ENCODE measurements at regions not wholly inside any gene's neighbourhood (a gene's known extent, or its start where the extent isn't known, plus 50 kb on each side); places are given as distances from the start of the nearest gene placed in this dataset.

DNA sequence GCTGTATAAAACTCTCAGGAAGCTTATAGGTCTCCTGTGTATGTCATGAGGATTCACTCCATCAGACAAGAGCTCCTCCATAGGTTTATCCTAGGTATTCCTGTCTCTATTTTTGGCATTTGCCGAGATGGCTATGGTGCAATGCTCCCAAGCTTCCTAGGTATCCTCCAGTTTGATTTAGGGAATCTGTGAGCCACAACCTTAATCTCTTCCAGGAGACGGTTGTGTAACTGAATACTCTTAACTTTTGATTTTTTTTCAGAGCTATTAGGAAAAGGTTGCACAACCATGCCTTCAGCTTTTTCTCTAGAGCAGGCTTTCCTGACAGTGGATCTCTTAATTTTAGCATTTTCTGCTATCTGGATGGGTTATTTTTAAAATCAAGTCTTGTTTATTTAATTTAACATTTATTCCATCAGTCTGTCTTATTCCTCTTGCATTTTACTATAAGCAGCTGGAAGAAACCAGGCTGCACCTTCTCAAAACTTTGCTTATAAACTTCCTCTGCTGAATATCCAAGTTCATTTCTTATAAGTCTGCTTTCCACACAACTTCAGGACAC is 69.4 kb upstream of the BACE2 start:
- no peak overlapping the region for H3K27ac ChIP-seq (ENCODE audit: low read length)
- H3F3A ChIP-seq (ENCODE audit: insufficient read depth, low read length, poor library complexity, severe bottlenecking): no peaks in the 10 kb centered on the region
- no peak overlapping the region for H3K4me2 ChIP-seq (ENCODE audit: low read length)
- TF ChIP-seq, protein P1, sequence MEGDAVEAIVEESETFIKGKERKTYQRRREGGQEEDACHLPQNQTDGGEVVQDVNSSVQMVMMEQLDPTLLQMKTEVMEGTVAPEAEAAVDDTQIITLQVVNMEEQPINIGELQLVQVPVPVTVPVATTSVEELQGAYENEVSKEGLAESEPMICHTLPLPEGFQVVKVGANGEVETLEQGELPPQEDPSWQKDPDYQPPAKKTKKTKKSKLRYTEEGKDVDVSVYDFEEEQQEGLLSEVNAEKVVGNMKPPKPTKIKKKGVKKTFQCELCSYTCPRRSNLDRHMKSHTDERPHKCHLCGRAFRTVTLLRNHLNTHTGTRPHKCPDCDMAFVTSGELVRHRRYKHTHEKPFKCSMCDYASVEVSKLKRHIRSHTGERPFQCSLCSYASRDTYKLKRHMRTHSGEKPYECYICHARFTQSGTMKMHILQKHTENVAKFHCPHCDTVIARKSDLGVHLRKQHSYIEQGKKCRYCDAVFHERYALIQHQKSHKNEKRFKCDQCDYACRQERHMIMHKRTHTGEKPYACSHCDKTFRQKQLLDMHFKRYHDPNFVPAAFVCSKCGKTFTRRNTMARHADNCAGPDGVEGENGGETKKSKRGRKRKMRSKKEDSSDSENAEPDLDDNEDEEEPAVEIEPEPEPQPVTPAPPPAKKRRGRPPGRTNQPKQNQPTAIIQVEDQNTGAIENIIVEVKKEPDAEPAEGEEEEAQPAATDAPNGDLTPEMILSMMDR (IDR thresholded peaks at IDR 0.05; ENCODE audit: poor library complexity, severe bottlenecking): no peak
- no peak for TF ChIP-seq SMC3 (conservative IDR thresholded peaks at IDR 0.05; ENCODE audit: poor library complexity)
- TF ChIP-seq, protein P2, sequence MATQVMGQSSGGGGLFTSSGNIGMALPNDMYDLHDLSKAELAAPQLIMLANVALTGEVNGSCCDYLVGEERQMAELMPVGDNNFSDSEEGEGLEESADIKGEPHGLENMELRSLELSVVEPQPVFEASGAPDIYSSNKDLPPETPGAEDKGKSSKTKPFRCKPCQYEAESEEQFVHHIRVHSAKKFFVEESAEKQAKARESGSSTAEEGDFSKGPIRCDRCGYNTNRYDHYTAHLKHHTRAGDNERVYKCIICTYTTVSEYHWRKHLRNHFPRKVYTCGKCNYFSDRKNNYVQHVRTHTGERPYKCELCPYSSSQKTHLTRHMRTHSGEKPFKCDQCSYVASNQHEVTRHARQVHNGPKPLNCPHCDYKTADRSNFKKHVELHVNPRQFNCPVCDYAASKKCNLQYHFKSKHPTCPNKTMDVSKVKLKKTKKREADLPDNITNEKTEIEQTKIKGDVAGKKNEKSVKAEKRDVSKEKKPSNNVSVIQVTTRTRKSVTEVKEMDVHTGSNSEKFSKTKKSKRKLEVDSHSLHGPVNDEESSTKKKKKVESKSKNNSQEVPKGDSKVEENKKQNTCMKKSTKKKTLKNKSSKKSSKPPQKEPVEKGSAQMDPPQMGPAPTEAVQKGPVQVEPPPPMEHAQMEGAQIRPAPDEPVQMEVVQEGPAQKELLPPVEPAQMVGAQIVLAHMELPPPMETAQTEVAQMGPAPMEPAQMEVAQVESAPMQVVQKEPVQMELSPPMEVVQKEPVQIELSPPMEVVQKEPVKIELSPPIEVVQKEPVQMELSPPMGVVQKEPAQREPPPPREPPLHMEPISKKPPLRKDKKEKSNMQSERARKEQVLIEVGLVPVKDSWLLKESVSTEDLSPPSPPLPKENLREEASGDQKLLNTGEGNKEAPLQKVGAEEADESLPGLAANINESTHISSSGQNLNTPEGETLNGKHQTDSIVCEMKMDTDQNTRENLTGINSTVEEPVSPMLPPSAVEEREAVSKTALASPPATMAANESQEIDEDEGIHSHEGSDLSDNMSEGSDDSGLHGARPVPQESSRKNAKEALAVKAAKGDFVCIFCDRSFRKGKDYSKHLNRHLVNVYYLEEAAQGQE (IDR thresholded peaks at IDR 0.05; ENCODE audit: borderline replicate concordance): no peak
- TF ChIP-seq POLR2AphosphoS5 (IDR thresholded peaks at IDR 0.05): no peak
- TF ChIP-seq EP300 (conservative IDR thresholded peaks at IDR 0.05; ENCODE audit: poor library complexity, severe bottlenecking): no peak
- no peak for TF ChIP-seq TAF1 (IDR thresholded peaks at IDR 0.05; ENCODE audit: low read depth)
- no peak for TF ChIP-seq MXI1 (conservative IDR thresholded peaks at IDR 0.05; ENCODE audit: poor library complexity, severe bottlenecking)
- no peak for TF ChIP-seq RAD21 (conservative IDR thresholded peaks at IDR 0.05)
- TF ChIP-seq EZH2 (IDR thresholded peaks at IDR 0.05; ENCODE audit: borderline replicate concordance, insufficient read depth, low read length, poor library complexity, severe bottlenecking): no peak
- H2AFZ ChIP-seq (ENCODE audit: low read depth, low read length): no peak overlapping the region
- no peaks in the 10 kb centered on the region for H4K20me1 ChIP-seq (ENCODE audit: insufficient read depth)
- no peaks in the 10 kb centered on the region for H3K36me3 ChIP-seq (ENCODE audit: insufficient read depth, low read length)
- H3K9ac ChIP-seq (ENCODE audit: low read length): no peak overlapping the region
- H3K27me3 ChIP-seq (ENCODE audit: insufficient read depth, low read depth, low read length): no peaks in the 10 kb centered on the region
- no peak overlapping the region for H3K4me3 ChIP-seq (ENCODE audit: low read length)
- no peaks in the 10 kb centered on the region for H3K79me2 ChIP-seq (replicated peaks; ENCODE audit: insufficient read depth, low read length)
- no peaks in the 10 kb centered on the region for H3K9me3 ChIP-seq (ENCODE audit: low read length)
- H3K9me2 ChIP-seq (ENCODE audit: insufficient read depth, low read length): no peaks in the 10 kb centered on the region

DNA sequence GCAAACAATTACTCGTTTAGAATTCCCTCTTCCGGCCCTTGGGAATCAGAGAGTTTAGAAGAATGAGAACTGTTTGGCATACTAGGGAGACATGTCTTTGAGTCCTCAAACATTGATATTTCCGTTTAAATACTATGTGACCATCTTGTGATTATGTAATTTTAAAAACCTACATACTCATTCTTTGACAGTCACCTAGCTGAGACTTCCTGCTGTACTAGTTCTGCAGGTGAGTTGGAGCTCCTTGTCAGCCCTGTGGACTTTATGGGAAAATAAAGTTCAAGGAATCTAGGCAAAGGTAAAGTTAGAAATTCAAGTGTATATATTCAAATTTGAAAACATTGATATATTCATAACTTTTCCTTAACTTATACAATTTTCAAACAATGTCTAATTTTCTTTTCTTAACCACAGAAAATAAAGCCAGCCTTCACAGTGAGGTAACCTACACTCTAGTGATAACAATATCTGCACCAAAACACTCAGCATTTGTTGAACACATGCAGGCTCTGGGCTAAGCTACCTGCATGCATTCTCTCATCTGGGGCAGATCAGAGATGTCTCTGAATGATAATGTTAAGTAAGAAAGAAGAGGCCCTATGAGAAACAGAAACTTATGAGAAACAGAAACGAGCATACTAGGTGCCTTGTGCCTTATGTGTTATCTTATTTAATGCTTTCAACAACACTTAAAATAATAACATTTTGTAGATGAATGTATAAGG is 67.0 kb upstream of the BACE2 start:
- no peak overlapping the region for H2AFZ ChIP-seq (ENCODE audit: low read depth, low read length)
- no peak overlapping the region for H3K27ac ChIP-seq (ENCODE audit: low read length)
- H3F3A ChIP-seq (ENCODE audit: insufficient read depth, low read length, poor library complexity, severe bottlenecking): no peaks in the 10 kb centered on the region
- no peaks in the 10 kb centered on the region for H3K27me3 ChIP-seq (ENCODE audit: insufficient read depth, low read depth, low read length)
- H3K9me2 ChIP-seq (ENCODE audit: insufficient read depth, low read length): no peaks in the 10 kb centered on the region
- no peak overlapping the region for H3K4me2 ChIP-seq (ENCODE audit: low read length)
- H3K9ac ChIP-seq (ENCODE audit: low read length): no peak overlapping the region
- H3K79me2 ChIP-seq (replicated peaks; ENCODE audit: insufficient read depth, low read length): no peaks in the 10 kb centered on the region
- H3K36me3 ChIP-seq (ENCODE audit: insufficient read depth, low read length): no peaks in the 10 kb centered on the region
- no peak for TF ChIP-seq EP300 (conservative IDR thresholded peaks at IDR 0.05; ENCODE audit: poor library complexity, severe bottlenecking)
- TF ChIP-seq, protein P1 (IDR thresholded peaks at IDR 0.05; ENCODE audit: poor library complexity, severe bottlenecking): no peak
- no peak for TF ChIP-seq SMC3 (conservative IDR thresholded peaks at IDR 0.05; ENCODE audit: poor library complexity)
- TF ChIP-seq RAD21 (conservative IDR thresholded peaks at IDR 0.05): no peak
- TF ChIP-seq, protein P2 (IDR thresholded peaks at IDR 0.05; ENCODE audit: borderline replicate concordance): no peak
- TF ChIP-seq MXI1 (conservative IDR thresholded peaks at IDR 0.05; ENCODE audit: poor library complexity, severe bottlenecking): no peak
- TF ChIP-seq EZH2 (IDR thresholded peaks at IDR 0.05; ENCODE audit: borderline replicate concordance, insufficient read depth, low read length, poor library complexity, severe bottlenecking): no peak
- TF ChIP-seq POLR2AphosphoS5 (IDR thresholded peaks at IDR 0.05): no peak
- no peak for TF ChIP-seq TAF1 (IDR thresholded peaks at IDR 0.05; ENCODE audit: low read depth)
- no peaks in the 10 kb centered on the region for H3K9me3 ChIP-seq (ENCODE audit: low read length)
- no peaks in the 10 kb centered on the region for H4K20me1 ChIP-seq (ENCODE audit: insufficient read depth)
- no peak overlapping the region for H3K4me3 ChIP-seq (ENCODE audit: low read length)
